HFFc6 (cell line): ENCODE measurements at regions not wholly inside any gene's neighbourhood (a gene's known extent, or its start where the extent isn't known, plus 50 kb on each side); places are given as distances from the start of the nearest gene placed in this dataset.

Experiments
- DNase-seq: peaks from one replicate; pipeline ENCODE4 v3.0.0-alpha.2; 2018
- H3K27ac Mint-ChIP-seq: 2 replicates; pipeline ENCODE4 v1.8.0; 2020; ENCODE audit warnings: mild to moderate bottlenecking, mixed read lengths
- H3K27me3 Mint-ChIP-seq: 2 replicates; pipeline ENCODE4 v1.8.0; 2021; ENCODE audit warnings: mild to moderate bottlenecking, moderate library complexity, mixed read lengths; ENCODE audit not compliant: insufficient read depth
- H3K36me3 Mint-ChIP-seq: 2 replicates; pipeline ENCODE4 v1.8.0; 2021; ENCODE audit warnings: low read depth, mixed read lengths
- H3K4me1 Mint-ChIP-seq: 2 replicates; pipeline ENCODE4 v1.8.0; 2020; ENCODE audit warnings: low read depth, mixed read lengths
- H3K4me3 Mint-ChIP-seq: 2 replicates; pipeline ENCODE4 v1.8.0; 2020; ENCODE audit warnings: mild to moderate bottlenecking, moderate library complexity, mixed read lengths
- H3K9me3 Mint-ChIP-seq: 2 replicates; pipeline ENCODE4 v1.8.0; 2020; ENCODE audit warnings: mild to moderate bottlenecking, mixed read lengths
- TF ChIP-seq, protein P1 (sequence below): fragments of 200-600 bp; sonication (generic); IDR thresholded peaks from 2 replicates; pipeline ENCODE4 v1.5.0; 2021; ENCODE audit warnings: antibody characterized with exemption, mild to moderate bottlenecking

GRCh38 chr17:70763018-70763417 is 593.7 kb downstream of the KCNJ2 start:
- H3K27me3 Mint-ChIP-seq, result no peaks in the 10 kb centered on the region
- H3K4me3 Mint-ChIP-seq, result no peak overlapping the region
- TF ChIP-seq, protein P1, sequence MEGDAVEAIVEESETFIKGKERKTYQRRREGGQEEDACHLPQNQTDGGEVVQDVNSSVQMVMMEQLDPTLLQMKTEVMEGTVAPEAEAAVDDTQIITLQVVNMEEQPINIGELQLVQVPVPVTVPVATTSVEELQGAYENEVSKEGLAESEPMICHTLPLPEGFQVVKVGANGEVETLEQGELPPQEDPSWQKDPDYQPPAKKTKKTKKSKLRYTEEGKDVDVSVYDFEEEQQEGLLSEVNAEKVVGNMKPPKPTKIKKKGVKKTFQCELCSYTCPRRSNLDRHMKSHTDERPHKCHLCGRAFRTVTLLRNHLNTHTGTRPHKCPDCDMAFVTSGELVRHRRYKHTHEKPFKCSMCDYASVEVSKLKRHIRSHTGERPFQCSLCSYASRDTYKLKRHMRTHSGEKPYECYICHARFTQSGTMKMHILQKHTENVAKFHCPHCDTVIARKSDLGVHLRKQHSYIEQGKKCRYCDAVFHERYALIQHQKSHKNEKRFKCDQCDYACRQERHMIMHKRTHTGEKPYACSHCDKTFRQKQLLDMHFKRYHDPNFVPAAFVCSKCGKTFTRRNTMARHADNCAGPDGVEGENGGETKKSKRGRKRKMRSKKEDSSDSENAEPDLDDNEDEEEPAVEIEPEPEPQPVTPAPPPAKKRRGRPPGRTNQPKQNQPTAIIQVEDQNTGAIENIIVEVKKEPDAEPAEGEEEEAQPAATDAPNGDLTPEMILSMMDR, result no peak
- no peaks in the 10 kb centered on the region for H3K36me3 Mint-ChIP-seq
- no peak for DNase-seq
- no peak overlapping the region for H3K27ac Mint-ChIP-seq
- no peaks in the 10 kb centered on the region for H3K4me1 Mint-ChIP-seq
- no peaks in the 10 kb centered on the region for H3K9me3 Mint-ChIP-seq

DNA sequence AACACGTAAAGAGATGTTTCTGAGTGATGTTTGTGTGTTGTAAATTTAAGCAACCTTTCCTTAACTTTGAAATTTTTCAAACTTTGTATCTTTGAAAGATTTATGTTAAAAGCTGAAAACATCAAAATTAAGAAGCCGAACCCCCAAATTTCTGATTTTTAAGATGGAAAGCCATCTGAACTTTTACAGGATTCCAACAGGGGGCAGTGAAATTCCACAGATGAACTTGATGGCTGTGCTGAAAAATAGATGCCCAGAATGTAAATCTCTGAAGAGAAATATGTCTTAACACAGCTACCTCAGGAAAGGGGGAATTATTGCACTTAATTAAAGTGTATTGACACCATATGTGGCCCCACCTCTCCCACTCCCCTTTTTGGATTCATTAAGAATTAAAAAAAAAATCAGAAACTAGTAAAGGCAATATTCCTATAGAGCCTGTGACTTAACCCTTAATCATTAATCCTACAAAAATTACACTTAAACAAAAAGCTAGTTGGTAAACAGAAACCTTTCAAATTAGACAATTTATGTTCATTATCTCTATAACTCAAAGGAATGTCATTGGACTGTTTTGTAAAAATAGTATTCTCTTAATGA is 597.9 kb downstream of the KCNJ2 start:
- H3K27me3 Mint-ChIP-seq, result 0 out of 2 replicates have a peak, but pooled peaks cover 2% of the 10 kb centered on the region
- TF ChIP-seq, protein P1, result peak; percentile 90
- H3K9me3 Mint-ChIP-seq, result no peaks in the 10 kb centered on the region
- no peak overlapping the region for H3K4me3 Mint-ChIP-seq
- no peaks in the 10 kb centered on the region for H3K36me3 Mint-ChIP-seq
- no peak overlapping the region for H3K27ac Mint-ChIP-seq
- no peaks in the 10 kb centered on the region for H3K4me1 Mint-ChIP-seq
- peak; percentile 30 for DNase-seq

GRCh38 chr17:70769956-70770355 is 600.6 kb downstream of the KCNJ2 start:
- H3K27ac Mint-ChIP-seq, result no peak overlapping the region
- H3K4me1 Mint-ChIP-seq, result no peaks in the 10 kb centered on the region
- H3K4me3 Mint-ChIP-seq, result no peak overlapping the region
- 0 out of 2 replicates have a peak, but pooled peaks cover 2% of the 10 kb centered on the region for H3K27me3 Mint-ChIP-seq
- DNase-seq, result no peak
- no peaks in the 10 kb centered on the region for H3K36me3 Mint-ChIP-seq
- H3K9me3 Mint-ChIP-seq, result no peaks in the 10 kb centered on the region
- TF ChIP-seq, protein P1, result no peak

- 0 out of 2 replicates have a peak, but pooled peaks cover 2% of the 10 kb centered on the region for H3K27me3 Mint-ChIP-seq
- no peak overlapping the region for H3K4me3 Mint-ChIP-seq
- no peaks in the 10 kb centered on the region for H3K4me1 Mint-ChIP-seq
- TF ChIP-seq, protein P1, result no peak
- DNase-seq, result no peak
- no peaks in the 10 kb centered on the region for H3K36me3 Mint-ChIP-seq
- no peak overlapping the region for H3K27ac Mint-ChIP-seq
- H3K9me3 Mint-ChIP-seq, result no peaks in the 10 kb centered on the region
These were observed 602.6 kb downstream of the KCNJ2 start for GRCh38 chr17:70771804-70772386.

- H3K36me3 Mint-ChIP-seq, result no peaks in the 10 kb centered on the region
- no peaks in the 10 kb centered on the region for H3K4me1 Mint-ChIP-seq
- H3K9me3 Mint-ChIP-seq, result no peaks in the 10 kb centered on the region
- TF ChIP-seq, protein P1, result no peak
- no peak for DNase-seq
- H3K27ac Mint-ChIP-seq, result no peak overlapping the region
- 0 out of 2 replicates have a peak, but pooled peaks cover 2% of the 10 kb centered on the region for H3K27me3 Mint-ChIP-seq
- no peak overlapping the region for H3K4me3 Mint-ChIP-seq
These were observed 603.4 kb downstream of the KCNJ2 start for GRCh38 chr17:70772761-70773160.
